ENCODE measurements at regions not wholly inside any gene's neighbourhood (a gene's known extent, or its start where the extent isn't known, plus 50 kb on each side); places are given as distances from the start of the nearest gene placed in this dataset.
"Not testable (repeated sequence)": the region's sequence is repeated elsewhere in the genome, so short reads cannot be mapped to it uniquely, and the experiment has no call there.

- no peaks in the 10 kb centered on the region for H3K36me3 ChIP-seq (ENCODE audit: control insufficient read depth, insufficient read depth, low read length)
- H3K9me3 ChIP-seq (ENCODE audit: control insufficient read depth, insufficient read depth, low read length), result 0 out of 2 replicates have a peak, but pooled peaks cover 4% of the 10 kb centered on the region
- H3K4me1 ChIP-seq (ENCODE audit: control insufficient read depth, insufficient read depth, low read length), result no peaks in the 10 kb centered on the region; the same call in 1 of the 2 replicates
- H3K27me3 ChIP-seq (ENCODE audit: control insufficient read depth, insufficient read depth, low read length), result no peaks in the 10 kb centered on the region
- H3K9ac ChIP-seq (ENCODE audit: low read depth, low read length), result no peak overlapping the region
- no peak overlapping the region for H3K4me3 ChIP-seq (ENCODE audit: low read depth, low read length)
- H3K27ac ChIP-seq (ENCODE audit: low read depth, low read length), result no peak overlapping the region
Observed at GRCh38 chr3:161913786-161914389, 417.3 kb downstream of the OTOL1 start.

GRCh38 chr3:161914703-161915417 lies 418.3 kb downstream of the OTOL1 start:
- H3K36me3 ChIP-seq (ENCODE audit: control insufficient read depth, insufficient read depth, low read length), result no peaks in the 10 kb centered on the region
- H3K9ac ChIP-seq (ENCODE audit: low read depth, low read length), result no peak overlapping the region
- no peaks in the 10 kb centered on the region for H3K27me3 ChIP-seq (ENCODE audit: control insufficient read depth, insufficient read depth, low read length)
- H3K4me1 ChIP-seq (ENCODE audit: control insufficient read depth, insufficient read depth, low read length), result no peaks in the 10 kb centered on the region; the same call in 1 of the 2 replicates
- H3K9me3 ChIP-seq (ENCODE audit: control insufficient read depth, insufficient read depth, low read length), result 0 out of 2 replicates have a peak, but pooled peaks cover 4% of the 10 kb centered on the region
- no peak overlapping the region for H3K4me3 ChIP-seq (ENCODE audit: low read depth, low read length)
- no peak overlapping the region for H3K27ac ChIP-seq (ENCODE audit: low read depth, low read length)

- Histone ChIP-seq H3K9me3 (ENCODE audit: control insufficient read depth, insufficient read depth, low read length) (0 out of 2 replicates have a peak, but pooled peaks cover 4% of the 10 kb centered on the region), H3K4me3 (ENCODE audit: low read depth, low read length) (no peak overlapping the region), H3K27ac (ENCODE audit: low read depth, low read length) (no peak overlapping the region), H3K9ac (ENCODE audit: low read depth, low read length) (no peak overlapping the region), H3K27me3 (ENCODE audit: control insufficient read depth, insufficient read depth, low read length) (no peaks in the 10 kb centered on the region), H3K36me3 (ENCODE audit: control insufficient read depth, insufficient read depth, low read length) (no peaks in the 10 kb centered on the region), H3K4me1 (ENCODE audit: control insufficient read depth, insufficient read depth, low read length) (no peaks in the 10 kb centered on the region; the same call in 1 of the 2 replicates)
Observed at GRCh38 chr3:161915418-161915750, 418.8 kb downstream of the OTOL1 start.

GRCh38 chr3:161920196-161920595 lies 423.6 kb downstream of the OTOL1 start:
- Histone ChIP-seq H3K9ac (ENCODE audit: low read depth, low read length) (no peak overlapping the region), H3K9me3 (ENCODE audit: control insufficient read depth, insufficient read depth, low read length) (0 out of 2 replicates have a peak, but pooled peaks cover 9% of the 10 kb centered on the region), H3K4me3 (ENCODE audit: low read depth, low read length) (no peak overlapping the region), H3K27me3 (ENCODE audit: control insufficient read depth, insufficient read depth, low read length) (no peaks in the 10 kb centered on the region), H3K4me1 (ENCODE audit: control insufficient read depth, insufficient read depth, low read length) (no peaks in the 10 kb centered on the region), H3K27ac (ENCODE audit: low read depth, low read length) (no peak overlapping the region), H3K36me3 (ENCODE audit: control insufficient read depth, insufficient read depth, low read length) (no peaks in the 10 kb centered on the region)

GRCh38 chr3:161925749-161926360 lies 429.2 kb downstream of the OTOL1 start:
- Histone ChIP-seq H3K27me3 (ENCODE audit: control insufficient read depth, insufficient read depth, low read length) (no peaks in the 10 kb centered on the region), H3K9ac (ENCODE audit: low read depth, low read length) (no peak overlapping the region), H3K27ac (ENCODE audit: low read depth, low read length) (no peak overlapping the region), H3K4me3 (ENCODE audit: low read depth, low read length) (no peak overlapping the region), H3K36me3 (ENCODE audit: control insufficient read depth, insufficient read depth, low read length) (no peaks in the 10 kb centered on the region), H3K9me3 (ENCODE audit: control insufficient read depth, insufficient read depth, low read length) (peaks cover 21% of the 10 kb centered on the region), H3K4me1 (ENCODE audit: control insufficient read depth, insufficient read depth, low read length) (no peaks in the 10 kb centered on the region)

- Histone ChIP-seq H3K4me1 (ENCODE audit: control insufficient read depth, insufficient read depth, low read length) (no peaks in the 10 kb centered on the region), H3K9me3 (ENCODE audit: control insufficient read depth, insufficient read depth, low read length) (peaks cover 21% of the 10 kb centered on the region), H3K4me3 (ENCODE audit: low read depth, low read length) (no peak overlapping the region), H3K36me3 (ENCODE audit: control insufficient read depth, insufficient read depth, low read length) (no peaks in the 10 kb centered on the region), H3K27me3 (ENCODE audit: control insufficient read depth, insufficient read depth, low read length) (no peaks in the 10 kb centered on the region), H3K9ac (ENCODE audit: low read depth, low read length) (no peak overlapping the region), H3K27ac (ENCODE audit: low read depth, low read length) (no peak overlapping the region)
Observed at GRCh38 chr3:161927131-161927530, 430.5 kb downstream of the OTOL1 start.

GRCh38 chr3:161939918-161940620 lies 443.5 kb downstream of the OTOL1 start:
- H3K9ac ChIP-seq (ENCODE audit: low read depth, low read length), result no peak overlapping the region
- H3K4me1 ChIP-seq (ENCODE audit: control insufficient read depth, insufficient read depth, low read length), result 0 out of 2 replicates have a peak, but pooled peaks cover 6% of the 10 kb centered on the region
- no peaks in the 10 kb centered on the region for H3K27me3 ChIP-seq (ENCODE audit: control insufficient read depth, insufficient read depth, low read length)
- no peak overlapping the region for H3K27ac ChIP-seq (ENCODE audit: low read depth, low read length)
- H3K36me3 ChIP-seq (ENCODE audit: control insufficient read depth, insufficient read depth, low read length), result no peaks in the 10 kb centered on the region
- no peak overlapping the region for H3K4me3 ChIP-seq (ENCODE audit: low read depth, low read length)
- no peaks in the 10 kb centered on the region for H3K9me3 ChIP-seq (ENCODE audit: control insufficient read depth, insufficient read depth, low read length)

GRCh38 chr3:161940621-161940965 lies 444.0 kb downstream of the OTOL1 start:
- Histone ChIP-seq H3K27me3 (ENCODE audit: control insufficient read depth, insufficient read depth, low read length) (no peaks in the 10 kb centered on the region), H3K27ac (ENCODE audit: low read depth, low read length) (no peak overlapping the region), H3K4me1 (ENCODE audit: control insufficient read depth, insufficient read depth, low read length) (0 out of 2 replicates have a peak, but pooled peaks cover 6% of the 10 kb centered on the region), H3K4me3 (ENCODE audit: low read depth, low read length) (no peak overlapping the region), H3K9ac (ENCODE audit: low read depth, low read length) (no peak overlapping the region), H3K9me3 (ENCODE audit: control insufficient read depth, insufficient read depth, low read length) (no peaks in the 10 kb centered on the region), H3K36me3 (ENCODE audit: control insufficient read depth, insufficient read depth, low read length) (no peaks in the 10 kb centered on the region)

- H3K27me3 ChIP-seq (ENCODE audit: control insufficient read depth, insufficient read depth, low read length), result no peaks in the 10 kb centered on the region
- H3K9ac ChIP-seq (ENCODE audit: low read depth, low read length), result no peak overlapping the region
- no peak overlapping the region for H3K4me3 ChIP-seq (ENCODE audit: low read depth, low read length)
- no peaks in the 10 kb centered on the region for H3K9me3 ChIP-seq (ENCODE audit: control insufficient read depth, insufficient read depth, low read length)
- H3K36me3 ChIP-seq (ENCODE audit: control insufficient read depth, insufficient read depth, low read length), result no peaks in the 10 kb centered on the region
- H3K4me1 ChIP-seq (ENCODE audit: control insufficient read depth, insufficient read depth, low read length), result 0 out of 2 replicates have a peak, but pooled peaks cover 6% of the 10 kb centered on the region
- no peak overlapping the region for H3K27ac ChIP-seq (ENCODE audit: low read depth, low read length)
Observed at GRCh38 chr3:161941891-161942290, 445.3 kb downstream of the OTOL1 start.

- not testable (repeated sequence) for H3K27me3 ChIP-seq (ENCODE audit: control insufficient read depth, insufficient read depth, low read length); H3K27ac ChIP-seq (ENCODE audit: low read depth, low read length); H3K9me3 ChIP-seq (ENCODE audit: control insufficient read depth, insufficient read depth, low read length); H3K4me1 ChIP-seq (ENCODE audit: control insufficient read depth, insufficient read depth, low read length); H3K4me3 ChIP-seq (ENCODE audit: low read depth, low read length); H3K36me3 ChIP-seq (ENCODE audit: control insufficient read depth, insufficient read depth, low read length); H3K9ac ChIP-seq (ENCODE audit: low read depth, low read length)
Observed at GRCh38 chr3:161943801-161944345, 447.3 kb downstream of the OTOL1 start.
